GM12864 (cell line): ENCODE measurements at regions not wholly inside any gene's neighbourhood (a gene's known extent, or its start where the extent isn't known, plus 50 kb on each side); places are given as distances from the start of the nearest gene placed in this dataset.

Experiments used
- DNase-seq: peaks from one replicate; pipeline ENCODE4 v3.0.0-alpha.2; 2011; ENCODE audit warnings: low read depth
- H3K4me3 ChIP-seq: 2 replicates; pipeline ENCODE4 v1.5.1; 2011; ENCODE audit warnings: mild to moderate bottlenecking, low read depth, low read length, control low read depth
- TF ChIP-seq, protein P1 (sequence below): IDR thresholded peaks from 2 replicates; pipeline ENCODE4 v1.5.1; 2011; ENCODE audit warnings: low read depth, mild to moderate bottlenecking, moderate library complexity, low read length, control low read depth, inconsistent platforms; ENCODE audit errors: missing control alignments

DNA sequence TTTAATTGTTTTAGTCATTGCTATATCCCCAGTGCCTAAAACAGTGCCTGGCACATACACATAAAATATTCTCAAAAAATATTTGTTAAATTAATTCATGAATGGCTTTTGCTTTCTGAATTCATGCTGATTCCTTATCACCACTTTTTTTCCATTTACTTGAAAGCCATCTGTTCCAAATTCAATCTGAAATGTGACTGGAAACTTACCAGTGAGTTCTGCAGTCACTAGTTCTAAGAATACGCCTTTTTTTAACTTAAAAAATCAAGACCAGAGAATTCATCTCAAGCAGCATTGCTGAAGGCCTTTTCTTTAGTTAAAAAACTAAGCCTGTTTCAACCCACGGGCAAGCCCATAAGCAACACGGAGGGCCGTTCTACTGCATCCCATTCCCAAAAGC, 114.0 kb upstream of the ERCC4 start:
- TF ChIP-seq, protein P1, sequence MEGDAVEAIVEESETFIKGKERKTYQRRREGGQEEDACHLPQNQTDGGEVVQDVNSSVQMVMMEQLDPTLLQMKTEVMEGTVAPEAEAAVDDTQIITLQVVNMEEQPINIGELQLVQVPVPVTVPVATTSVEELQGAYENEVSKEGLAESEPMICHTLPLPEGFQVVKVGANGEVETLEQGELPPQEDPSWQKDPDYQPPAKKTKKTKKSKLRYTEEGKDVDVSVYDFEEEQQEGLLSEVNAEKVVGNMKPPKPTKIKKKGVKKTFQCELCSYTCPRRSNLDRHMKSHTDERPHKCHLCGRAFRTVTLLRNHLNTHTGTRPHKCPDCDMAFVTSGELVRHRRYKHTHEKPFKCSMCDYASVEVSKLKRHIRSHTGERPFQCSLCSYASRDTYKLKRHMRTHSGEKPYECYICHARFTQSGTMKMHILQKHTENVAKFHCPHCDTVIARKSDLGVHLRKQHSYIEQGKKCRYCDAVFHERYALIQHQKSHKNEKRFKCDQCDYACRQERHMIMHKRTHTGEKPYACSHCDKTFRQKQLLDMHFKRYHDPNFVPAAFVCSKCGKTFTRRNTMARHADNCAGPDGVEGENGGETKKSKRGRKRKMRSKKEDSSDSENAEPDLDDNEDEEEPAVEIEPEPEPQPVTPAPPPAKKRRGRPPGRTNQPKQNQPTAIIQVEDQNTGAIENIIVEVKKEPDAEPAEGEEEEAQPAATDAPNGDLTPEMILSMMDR, result no peak
- no peak for DNase-seq
- no peak overlapping the region for H3K4me3 ChIP-seq

DNA sequence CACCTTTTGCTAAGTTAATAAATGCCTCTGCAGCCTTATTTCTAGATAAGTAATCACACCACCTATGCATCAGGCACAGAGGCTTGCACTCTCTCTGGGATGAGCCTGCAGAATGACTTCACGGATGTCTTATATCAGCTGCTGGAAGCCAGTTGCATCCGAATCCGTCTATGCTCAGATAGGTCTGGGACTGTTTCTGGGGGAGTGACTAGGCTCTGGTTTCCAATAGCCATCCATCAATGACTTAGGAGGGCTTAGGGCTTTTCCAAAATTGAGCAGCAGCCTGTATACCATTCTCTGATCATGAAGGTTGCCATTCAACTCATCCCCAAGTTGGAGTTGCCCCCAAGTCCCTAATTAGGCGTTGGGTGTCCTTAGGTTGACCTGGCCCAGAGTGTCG, 113.3 kb upstream of the ERCC4 start:
- DNase-seq, result no peak
- TF ChIP-seq, protein P1, result no peak
- no peak overlapping the region for H3K4me3 ChIP-seq

DNA sequence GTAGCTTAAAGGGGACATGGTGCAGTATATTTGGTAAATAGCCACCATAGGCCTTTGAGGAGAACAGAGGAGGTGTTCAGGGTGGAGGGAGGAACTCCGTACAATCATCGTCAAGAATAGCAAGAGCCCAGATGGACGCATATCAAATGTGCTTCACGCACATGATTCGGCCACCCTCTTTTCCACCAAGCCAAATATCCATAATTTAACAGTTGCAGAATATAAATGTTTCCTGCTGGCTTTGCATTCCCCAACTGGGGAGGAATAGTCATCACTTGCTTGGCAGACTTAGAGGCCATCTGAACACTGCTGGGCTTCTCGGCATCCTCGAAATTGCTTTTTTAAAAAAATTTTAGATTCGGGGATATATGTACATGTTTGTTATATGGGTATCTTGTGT, 111.9 kb upstream of the ERCC4 start:
- no peak for DNase-seq
- H3K4me3 ChIP-seq, result no peak overlapping the region
- TF ChIP-seq, protein P1, result no peak

DNA sequence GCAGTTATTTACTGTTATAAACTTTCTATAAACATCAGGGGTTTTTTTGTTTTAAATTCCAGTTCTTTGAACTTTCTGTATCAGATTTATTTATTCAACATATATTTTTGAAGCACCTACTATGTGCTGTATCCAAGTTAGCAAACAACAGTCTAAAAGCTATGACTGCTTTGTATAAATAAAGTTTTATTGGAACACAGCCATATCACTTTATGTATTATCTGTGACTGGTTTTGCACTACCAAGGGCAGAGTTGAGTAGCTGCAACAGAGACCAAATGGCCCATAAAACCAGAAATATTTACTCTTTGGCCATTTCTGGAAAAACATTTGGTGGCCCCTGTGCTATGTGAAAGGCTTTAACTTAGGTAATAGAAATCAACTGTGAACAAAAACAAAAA, 110.2 kb upstream of the ERCC4 start:
- no peak overlapping the region for H3K4me3 ChIP-seq
- DNase-seq, result no peak
- TF ChIP-seq, protein P1, result no peak

DNA sequence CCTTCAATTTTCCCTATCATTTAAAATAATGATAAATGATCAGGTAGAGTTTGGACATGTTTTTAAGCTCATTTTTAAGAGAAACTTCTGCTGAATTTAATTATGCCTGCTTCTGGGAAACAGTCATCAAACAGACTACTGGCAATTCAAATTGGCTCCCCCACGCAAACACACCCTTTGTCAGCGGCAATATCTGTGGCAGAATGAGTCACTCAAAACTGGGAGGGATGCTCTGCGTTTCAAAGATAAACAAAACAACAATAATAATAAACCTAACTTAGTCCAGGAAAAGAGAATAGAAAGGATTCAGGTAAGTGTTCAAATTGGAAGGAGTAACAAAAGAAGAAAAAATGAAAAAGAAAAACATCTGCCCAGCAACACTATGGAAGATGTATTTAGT, 108.1 kb upstream of the ERCC4 start:
- H3K4me3 ChIP-seq, result no peak overlapping the region
- no peak for DNase-seq
- TF ChIP-seq, protein P1, result no peak

DNA sequence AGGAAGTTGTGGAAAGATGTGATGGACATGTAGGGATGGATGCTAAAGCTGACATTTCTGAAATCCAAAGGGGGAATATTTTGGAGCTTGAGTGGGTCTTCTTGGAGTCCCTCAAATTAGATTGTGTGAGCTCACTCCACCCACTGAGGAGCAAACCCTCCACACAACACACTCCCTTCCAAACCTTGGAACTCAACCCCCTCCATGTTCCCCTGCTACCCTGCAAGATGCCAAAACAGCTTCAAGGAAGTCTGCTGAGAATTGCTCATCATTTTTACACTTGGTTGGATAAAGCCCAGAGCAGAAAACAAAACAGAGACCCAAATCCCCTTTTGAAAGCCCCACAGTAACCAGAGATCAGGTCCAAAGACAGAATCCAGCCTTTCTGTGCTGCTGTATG, 103.3 kb upstream of the ERCC4 start:
- H3K4me3 ChIP-seq, result no peak overlapping the region
- TF ChIP-seq, protein P1, result no peak
- no peak for DNase-seq

DNA sequence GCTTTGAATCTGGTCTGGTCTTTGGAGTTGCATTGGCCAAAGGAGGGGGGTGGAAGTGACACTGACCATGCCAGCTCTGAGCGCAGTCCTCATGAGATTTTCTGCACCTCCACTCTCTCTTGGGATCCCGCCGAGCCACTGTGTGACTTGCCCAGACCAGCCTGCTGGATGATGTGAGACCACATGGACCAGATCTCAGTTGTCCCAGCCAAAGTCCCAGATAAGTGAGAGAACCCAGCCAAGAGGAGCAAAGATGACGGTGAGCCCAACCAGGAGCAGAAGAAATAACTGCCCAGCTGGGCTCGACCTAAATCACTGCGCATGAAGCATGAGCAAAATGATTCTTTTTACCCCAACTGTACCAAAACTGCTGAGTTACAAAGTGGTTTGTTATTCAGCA, 96.5 kb upstream of the ERCC4 start:
- TF ChIP-seq, protein P1, result no peak
- no peak overlapping the region for H3K4me3 ChIP-seq
- no peak for DNase-seq
